GM19372 (cell line): ENCODE measurements at regions not wholly inside any gene's neighbourhood (a gene's known extent, or its start where the extent isn't known, plus 50 kb on each side); places are given as distances from the start of the nearest gene placed in this dataset.
"Not testable (repeated sequence)": the region's sequence is repeated elsewhere in the genome, so short reads cannot be mapped to it uniquely, and the experiment has no call there.

Experiments used
- ATAC-seq: cut with Tn5 transposase; IDR thresholded peaks from one replicate; pipeline ENCODE4 v1.9.1; 2021; ENCODE audit warnings: mild to moderate bottlenecking, low read depth, moderate library complexity; ENCODE audit not compliant: unreplicated experiment

- ATAC-seq, result no peak
Measured at GRCh38 chr3:4897765-4898453, 81.3 kb upstream of the BHLHE40 start.

- ATAC-seq, result peak; percentile 91
Measured at GRCh38 chr3:4898454-4899313, 80.6 kb upstream of the BHLHE40 start.

GRCh38 chr3:4899710-4900109 lies 79.5 kb upstream of the BHLHE40 start:
- no peak for ATAC-seq

DNA sequence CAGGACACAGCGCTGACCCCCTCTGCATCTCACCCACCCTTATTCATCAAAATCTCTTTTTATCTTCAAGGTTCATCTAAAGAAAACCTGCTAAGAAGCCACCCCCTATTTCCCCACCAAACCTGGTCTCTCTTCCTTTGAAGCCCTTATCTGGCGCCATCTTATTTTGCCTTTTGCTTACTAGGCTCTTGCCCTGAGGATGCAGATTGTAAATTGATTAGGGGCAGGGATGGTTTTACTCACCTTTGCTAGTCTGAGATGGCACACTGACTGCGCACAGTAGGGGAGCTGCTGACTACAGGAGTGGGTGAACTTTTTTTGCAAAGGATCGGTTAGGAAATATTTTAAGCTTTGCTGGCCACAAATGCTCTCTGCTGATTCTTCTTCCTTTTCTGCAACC lies 78.9 kb upstream of the BHLHE40 start:
- ATAC-seq, result no peak

DNA sequence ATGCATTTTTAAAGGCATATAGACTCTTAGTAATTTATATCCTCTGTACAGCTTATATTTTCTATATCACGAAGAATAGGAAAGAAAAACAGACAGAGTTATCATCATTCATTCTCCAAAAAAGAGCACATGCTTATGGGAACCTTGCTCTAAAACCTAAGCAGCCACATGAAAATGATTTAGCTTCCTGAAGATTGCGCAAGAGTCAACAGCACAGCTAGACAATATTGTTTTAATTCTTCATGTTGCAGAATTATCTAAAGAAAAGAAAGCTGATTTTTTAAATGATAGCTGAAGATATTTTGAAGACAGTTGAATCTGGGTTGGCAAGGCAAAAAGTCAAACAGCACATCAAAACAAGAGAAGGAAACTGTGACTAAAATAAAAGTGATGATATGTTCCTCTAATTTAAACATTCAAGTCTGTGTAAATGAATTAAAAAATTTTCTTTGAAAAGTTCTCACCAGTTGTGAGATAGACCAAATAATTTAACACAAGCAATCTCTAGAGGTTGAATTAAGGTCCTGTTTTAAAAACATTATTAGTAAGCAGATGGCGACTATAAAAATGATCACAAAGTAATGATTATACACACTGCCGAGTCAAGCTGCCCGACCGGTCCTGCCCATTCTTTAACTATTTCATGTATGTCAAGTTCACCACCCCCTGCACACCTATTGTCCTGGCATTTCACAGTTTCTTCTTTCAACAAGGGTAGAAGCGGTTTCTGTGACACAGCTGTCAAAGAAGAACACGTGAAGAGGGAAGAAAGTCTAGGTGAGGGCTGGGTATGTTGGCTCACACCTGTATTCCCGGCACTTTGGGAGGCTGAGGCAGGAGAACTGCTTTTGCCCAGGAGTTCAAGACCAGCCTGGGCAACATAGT lies 74.2 kb upstream of the BHLHE40 start:
- ATAC-seq, result no peak

DNA sequence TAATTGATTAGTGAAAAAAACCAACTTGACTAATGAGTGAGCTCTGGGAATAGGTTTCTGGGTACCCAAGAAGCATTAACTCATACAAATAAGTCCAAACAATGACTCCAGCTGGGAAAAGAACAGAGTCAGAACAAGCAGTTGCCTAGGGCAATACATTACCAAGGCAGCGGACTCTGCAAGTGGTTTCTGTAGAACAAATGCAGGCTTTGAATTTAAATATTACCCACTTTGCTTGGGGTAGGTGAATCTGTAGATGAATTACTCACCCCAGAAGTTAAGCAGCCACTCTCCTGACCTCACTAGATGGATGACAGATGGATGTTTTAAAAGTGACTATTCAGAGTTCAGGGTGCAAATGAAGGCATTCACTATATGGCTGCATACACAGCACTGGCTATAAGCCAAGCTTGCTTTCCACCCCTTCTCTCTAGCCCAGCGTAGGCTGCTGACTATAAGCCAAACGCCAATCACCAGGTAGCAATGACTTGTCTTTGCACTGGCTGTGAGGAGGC lies 73.1 kb upstream of the BHLHE40 start:
- no peak for ATAC-seq

GRCh38 chr3:4907050-4907449 lies 72.2 kb upstream of the BHLHE40 start:
- ATAC-seq, result no peak

- no peak for ATAC-seq
Measured at GRCh38 chr3:4907643-4908432, 71.4 kb upstream of the BHLHE40 start.

DNA sequence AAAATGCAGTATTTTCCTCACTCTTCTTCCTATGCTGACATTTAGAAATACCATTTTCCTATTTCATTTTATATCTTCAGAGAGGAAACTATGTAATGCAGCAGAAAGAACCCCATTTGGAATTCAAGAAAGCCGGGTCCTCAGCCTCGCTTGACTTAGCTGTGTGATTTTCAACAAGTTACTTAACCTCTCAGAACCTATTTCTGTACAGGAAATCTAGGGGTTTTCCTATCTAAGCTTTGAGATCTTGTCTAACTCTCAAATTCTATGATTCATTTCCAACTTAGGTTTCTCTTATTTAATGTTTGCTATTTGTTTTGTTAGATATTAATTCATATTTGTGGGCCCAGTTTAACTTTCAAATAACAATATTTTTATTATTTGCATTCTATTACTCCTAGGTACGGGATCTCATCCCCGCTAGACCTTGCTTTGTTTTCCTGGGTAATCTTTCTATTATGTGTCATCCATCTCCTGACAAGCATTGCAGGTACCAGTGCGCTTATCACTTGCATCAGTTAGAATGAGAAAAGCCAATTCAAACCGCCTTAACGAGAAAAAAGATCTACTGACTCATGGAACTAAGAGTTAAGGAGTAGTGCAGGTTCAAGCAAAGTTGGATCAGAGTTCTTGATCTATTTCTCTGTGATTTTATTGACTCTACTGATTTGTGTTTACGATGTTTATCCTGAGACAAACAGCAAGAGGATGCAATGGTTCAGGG lies 70.6 kb upstream of the BHLHE40 start:
- ATAC-seq, result no peak

- ATAC-seq, result no peak
Measured at GRCh38 chr3:4914464-4914863, 64.8 kb upstream of the BHLHE40 start.

- not testable (repeated sequence) for ATAC-seq
Measured at GRCh38 chr3:4921589-4921988, 57.6 kb upstream of the BHLHE40 start.

- ATAC-seq, result no peak
Measured at GRCh38 chr3:4926892-4927291, 52.3 kb upstream of the BHLHE40 start.

GRCh38 chr3:4928277-4928789 lies 50.9 kb upstream of the BHLHE40 start:
- ATAC-seq, result no peak
